HG03378 (cell line): ENCODE measurements at regions not wholly inside any gene's neighbourhood (a gene's known extent, or its start where the extent isn't known, plus 50 kb on each side); places are given as distances from the start of the nearest gene placed in this dataset.
"Not testable (repeated sequence)": the region's sequence is repeated elsewhere in the genome, so short reads cannot be mapped to it uniquely, and the experiment has no call there.

ENCODE experiments used
- ATAC-seq: cut with Tn5 transposase; IDR thresholded peaks from one replicate; pipeline ENCODE4 v1.9.1; 2021; ENCODE audit warnings: mild to moderate bottlenecking, moderate library complexity; ENCODE audit not compliant: unreplicated experiment

DNA sequence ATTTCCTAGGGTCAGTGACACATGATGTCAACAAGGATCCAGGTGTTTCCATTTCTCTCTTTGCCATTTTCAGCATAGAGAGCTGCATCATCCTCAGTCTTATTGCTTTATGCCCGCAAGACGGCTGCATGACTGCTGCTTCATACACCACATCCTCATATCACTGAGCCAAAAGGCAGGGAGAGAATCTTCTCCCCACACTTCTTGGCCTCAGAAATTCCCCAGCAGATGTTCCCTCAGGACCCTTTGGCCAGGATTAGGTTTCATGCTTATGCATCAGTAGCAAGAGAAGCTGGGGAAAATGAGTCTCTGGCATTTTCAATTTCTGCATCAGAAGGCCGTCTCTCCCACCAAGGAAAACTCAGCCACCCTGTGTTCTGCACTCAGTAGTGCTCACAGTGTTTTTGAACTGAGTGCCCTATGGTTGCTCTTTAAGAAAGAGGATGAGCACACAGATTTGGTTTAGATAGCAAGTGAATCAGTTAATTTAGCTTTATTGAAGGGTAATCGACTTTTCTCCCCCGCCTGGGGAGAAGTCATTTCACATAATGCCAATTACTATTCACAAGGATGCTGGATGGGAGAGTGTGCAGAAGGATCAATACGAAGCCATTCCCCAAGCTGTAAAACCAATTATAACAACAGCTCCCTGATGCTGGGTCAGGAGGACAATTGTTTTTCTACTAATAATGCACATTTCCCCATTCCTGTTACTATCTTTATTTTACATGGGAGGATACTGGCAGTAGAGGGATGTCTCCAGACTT, 360.2 kb downstream of the HHIPL2 start:
- no peak for ATAC-seq

DNA sequence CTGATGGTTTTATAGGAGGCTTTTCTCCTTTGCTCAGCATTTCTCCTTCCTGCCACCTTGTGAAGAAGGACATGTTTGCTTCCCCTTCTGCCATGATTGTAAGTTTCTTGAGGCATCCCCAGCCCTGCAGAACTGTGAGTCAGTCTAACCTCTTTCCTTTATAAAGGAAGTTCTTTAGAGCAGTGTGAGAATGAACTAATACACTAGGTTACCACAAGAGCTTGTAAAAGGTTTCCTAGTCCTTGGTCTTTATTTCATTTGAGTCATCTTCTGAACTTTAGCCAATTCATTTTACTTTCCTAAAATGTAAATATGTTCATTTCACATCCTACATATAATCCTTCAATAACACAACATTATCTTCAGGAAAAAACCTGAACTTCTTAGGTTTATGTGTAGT, 365.3 kb downstream of the HHIPL2 start:
- ATAC-seq, result no peak

DNA sequence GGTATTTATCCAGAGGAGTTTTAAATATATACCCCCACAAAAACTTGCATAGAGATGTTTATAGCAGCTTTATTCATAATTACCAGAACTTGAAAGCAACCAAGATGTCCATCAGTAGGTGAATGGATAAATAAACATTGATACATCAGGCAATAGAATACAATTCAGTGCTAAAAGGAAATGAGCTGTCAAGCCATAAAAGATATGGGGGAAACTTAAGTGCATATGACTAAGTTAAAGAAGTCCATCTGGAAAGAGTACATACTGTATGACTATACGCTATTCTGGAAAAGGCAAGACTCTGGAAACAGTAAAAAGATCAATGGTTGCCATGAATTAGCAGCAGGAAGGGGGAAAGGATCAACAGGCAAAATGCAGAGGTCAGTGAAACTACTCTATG, 366.7 kb downstream of the HHIPL2 start:
- ATAC-seq, result no peak

DNA sequence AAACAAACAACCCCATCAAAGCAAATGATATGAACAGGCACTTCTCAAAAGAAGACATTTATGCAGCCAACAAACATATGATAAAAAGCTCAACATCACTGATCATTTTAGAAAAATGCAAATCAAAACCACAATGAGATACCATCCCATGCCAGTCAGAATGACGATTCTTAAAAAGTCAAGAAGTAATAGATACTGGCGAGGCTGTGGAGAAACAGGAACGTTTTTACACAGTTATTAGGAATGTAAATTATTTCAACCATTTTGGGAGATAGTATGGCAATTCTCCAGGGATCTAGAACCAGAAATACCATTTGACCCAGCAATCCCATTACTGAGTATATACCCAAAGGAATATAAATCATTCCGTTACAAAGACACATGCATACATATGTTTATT, 370.4 kb downstream of the HHIPL2 start:
- ATAC-seq, result not testable (repeated sequence)

DNA sequence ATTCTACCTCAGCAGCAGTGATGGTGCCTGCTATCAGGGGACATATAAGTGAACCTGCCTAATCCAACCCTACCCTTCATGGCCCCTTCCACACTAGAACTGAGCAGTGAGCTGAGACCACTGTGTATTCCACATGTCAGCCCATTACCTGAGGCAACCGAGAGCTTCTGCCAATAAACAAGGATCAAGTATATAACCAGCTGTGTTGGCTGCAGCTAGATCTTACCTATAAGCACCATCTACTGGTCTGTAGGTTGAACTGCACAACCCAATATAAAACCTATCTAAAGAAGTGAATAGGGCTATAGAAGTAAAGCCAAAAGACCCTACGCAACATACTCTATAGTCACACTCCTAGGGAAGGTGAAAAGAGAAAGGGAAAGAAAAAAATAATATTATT, 376.9 kb downstream of the HHIPL2 start:
- peak; percentile 71 for ATAC-seq

DNA sequence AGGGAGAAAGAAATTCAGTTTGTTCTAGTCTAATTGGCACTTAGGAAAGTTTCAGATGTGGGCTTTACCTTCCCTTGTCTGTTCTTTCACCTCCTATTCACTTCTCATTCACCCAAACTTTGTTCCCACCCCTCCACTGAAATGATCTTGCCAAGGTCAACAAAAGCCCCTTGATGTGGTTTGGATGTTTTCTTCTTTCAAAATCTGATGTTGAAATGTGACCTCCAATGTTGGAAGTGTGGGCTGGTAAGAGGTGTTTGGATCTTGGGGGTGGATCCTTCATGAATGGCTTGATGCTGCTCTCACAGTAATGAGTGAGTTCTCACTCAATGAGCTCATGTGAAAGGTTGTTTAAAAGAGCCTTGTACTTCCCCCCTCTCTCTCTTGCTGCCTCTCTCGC, 379.3 kb downstream of the HHIPL2 start:
- ATAC-seq, result no peak

DNA sequence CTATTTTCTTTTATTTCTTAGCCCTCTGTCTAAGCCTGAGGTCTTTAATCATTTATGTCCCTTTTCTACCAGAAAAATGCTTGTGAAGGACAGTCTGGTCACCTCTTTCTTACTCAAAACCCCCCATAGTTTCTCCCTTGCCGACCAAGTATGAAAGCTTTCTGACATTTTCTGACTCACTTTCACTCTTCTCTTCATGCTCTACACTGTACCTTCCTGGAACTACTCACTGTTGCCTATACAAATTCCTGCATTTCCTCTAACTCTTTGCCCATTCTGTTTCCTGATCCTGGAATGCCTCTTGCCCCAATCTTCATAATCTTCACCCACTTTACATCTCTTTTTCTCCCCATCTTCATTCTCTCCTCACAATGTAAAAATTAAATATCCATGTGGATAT, 380.0 kb downstream of the HHIPL2 start:
- ATAC-seq, result no peak

DNA sequence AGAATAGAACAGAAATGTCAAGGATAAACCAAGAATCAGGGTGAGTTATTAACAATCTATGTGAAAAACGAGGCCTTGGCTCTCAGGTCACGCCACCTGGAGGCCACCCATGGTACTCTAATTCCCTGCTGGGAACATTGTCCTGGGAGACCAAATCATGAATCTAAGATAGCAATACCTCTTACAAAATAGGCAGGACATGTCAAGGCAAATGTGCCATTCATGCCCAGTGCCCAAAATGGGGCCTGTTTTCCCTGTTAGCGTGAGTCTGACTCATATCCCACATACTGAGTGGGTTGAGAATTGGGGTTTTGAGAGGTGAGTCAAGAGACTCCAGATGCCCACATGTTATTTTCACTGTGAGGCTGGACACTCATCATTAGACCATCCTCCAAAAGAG, 380.8 kb downstream of the HHIPL2 start:
- ATAC-seq, result peak; percentile 67

DNA sequence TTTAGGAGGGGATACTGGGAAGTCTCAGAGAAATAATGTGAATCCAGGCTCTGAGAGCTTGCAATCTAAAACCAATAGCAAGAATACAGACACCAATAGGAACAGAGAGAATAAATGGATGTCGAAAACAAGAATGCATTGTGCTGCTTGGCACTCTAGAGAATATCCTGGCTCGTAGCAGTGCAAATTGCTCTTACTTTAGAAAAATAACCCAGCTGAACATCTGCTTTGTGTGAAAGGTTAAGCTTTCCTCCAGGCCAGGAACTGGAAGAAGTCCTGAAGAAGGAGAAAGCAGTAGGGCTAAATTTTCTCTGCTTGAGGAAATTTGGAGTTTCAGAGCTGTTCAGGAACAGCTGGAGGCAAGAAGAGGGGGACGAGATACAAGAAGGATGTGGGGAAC, 382.3 kb downstream of the HHIPL2 start:
- ATAC-seq, result no peak

DNA sequence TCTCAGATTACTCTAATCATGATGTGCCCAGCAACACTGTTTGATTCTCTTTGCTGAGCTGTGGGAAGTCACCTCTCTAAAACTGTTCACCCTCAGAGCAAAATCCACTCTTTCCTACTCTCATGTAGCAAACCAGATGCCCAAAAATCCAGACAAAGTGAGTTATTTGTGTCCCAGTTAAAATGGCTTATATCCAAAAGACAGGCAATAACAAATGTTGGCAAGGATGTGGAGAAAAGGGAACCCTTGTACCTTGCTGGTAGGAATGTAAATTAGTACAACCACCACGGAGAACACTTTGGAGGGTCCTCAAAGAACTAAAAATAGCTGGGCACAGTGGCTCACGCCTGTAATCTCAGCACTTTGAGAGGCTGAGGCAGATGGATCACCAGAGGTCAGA, 384.0 kb downstream of the HHIPL2 start:
- no peak for ATAC-seq

DNA sequence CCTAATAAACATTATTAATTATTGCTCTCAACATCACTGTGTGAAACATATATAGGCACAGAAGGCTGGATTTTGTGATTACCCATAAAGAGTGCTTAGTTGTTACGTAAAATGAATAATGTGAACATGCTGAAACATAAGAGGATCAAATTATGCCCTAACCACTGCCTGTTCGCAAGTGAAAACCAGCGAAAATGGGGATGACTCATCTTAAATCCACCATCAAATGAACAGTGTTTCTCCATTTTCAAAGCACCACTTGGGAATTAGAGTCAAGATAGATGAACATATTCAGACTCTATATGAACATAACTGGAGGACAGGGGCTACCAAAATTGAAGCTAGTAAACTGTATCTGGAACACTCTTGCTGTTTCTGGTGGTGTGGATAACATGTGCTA, 386.2 kb downstream of the HHIPL2 start:
- ATAC-seq, result no peak

DNA sequence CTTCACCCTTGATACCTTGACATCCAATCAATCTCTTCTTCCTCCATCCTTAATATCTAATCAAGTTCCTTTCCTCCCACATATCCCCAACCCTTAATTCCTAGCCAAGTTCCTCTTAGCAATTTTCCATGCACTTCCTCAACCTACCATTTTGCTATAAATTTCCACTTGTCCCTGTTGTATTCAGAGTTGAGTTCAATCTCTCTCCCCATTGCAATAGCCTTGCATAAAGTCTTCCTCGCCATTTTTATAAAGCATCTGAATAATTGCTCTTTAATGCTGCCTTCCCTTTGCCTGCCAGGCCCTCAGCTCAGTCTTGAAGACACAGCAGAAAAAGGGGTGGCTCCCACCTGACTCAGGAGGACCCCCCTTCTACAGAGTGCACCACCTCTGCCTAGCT, 390.3 kb downstream of the HHIPL2 start:
- ATAC-seq, result no peak

DNA sequence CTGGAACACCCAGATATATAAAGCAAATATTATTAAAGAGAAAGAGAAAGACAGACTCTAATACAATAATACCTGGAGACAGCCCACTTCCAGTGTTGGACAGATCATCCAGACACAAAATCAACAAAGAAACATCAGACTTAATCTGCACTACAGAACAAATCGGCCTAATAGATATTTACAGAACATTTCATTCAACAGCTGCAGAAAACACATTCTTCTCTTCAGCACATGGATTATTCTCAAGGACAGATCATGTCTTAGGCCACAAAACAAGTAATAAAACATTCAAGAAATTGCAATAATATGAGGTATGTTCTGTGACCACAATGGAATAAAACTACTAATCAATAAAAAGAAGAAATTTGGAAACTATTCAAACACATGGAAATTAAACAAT, 398.3 kb upstream of the DUSP10 start:
- no peak for ATAC-seq

DNA sequence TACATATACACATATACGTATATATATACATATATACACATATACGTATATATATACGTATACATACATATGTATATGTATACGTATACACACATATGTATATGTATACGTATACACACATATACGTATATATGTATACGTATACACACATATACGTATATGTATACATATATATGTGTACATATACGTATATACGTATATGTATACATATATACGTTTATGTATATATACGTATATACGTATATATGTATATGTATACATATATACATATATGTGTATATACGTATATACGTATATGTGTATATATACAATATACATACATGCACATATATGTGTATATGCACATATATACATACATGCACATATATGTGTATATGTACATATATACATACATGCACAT, 396.2 kb upstream of the DUSP10 start:
- ATAC-seq, result no peak

DNA sequence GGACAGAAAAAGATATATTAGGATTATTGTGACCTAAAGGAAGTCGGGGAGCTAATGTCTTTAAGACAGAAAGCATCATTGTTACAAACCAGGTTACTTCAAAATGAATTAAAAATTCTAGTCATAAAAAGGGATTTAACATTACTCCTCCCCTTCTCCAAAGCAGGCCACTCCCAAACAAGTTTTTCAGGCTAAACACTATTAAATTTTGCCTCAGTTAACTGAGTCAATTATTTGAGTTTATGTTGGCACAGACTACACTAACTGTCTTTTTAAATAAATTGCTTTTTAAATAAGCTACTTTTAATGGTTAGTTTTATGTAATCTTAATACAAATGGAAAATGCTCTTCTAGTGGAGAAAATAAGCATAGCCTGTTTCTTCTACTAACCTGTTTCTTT, 395.0 kb upstream of the DUSP10 start:
- ATAC-seq, result no peak

DNA sequence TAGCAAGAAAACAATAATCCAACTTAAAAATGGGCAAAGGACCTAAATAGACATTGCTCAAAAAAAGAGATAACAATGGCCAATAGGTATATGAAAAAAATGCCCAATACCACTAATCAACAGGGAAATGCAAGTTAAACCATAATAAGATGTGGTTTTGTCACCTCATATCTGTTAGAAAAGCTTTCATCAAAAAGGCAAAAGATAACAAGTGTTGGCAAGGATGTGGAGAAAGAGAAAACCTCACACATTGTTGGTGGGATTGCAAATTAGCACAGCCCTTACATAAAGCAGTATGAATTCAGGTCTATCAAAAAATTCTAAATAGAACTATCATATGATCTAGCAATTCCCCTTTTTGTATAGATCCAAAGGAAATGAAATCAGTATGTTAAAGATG, 387.2 kb upstream of the DUSP10 start:
- ATAC-seq, result no peak

DNA sequence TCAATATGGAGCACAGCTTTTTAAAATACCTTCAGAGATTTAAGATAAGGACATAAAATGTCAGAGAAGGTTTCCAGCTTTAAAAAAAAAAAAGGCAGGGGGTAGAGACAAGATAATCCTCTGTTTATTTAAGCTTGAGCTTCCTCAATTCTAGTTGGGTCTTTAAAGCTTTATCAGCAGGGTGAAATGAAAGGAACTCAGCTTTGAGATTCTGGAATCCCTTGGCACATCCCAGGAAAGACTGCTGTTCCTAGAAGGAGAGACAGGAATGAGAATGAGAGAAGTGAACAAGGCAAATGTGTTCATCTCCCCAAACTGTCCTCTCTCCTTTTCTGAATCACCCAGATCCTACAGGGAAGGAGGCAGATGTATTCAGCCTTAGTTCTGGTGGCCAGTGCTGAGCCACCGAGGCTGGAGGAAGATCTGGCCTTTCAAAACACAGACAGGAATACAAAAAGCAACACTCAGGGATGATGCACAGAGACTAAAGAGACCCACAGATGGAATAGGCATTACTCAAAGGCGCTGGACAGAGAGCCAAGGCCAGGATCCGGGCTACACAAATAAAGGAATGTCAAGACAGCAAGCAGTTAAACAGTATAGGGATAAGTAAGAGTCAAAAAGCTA, 385.8 kb upstream of the DUSP10 start:
- ATAC-seq, result no peak

DNA sequence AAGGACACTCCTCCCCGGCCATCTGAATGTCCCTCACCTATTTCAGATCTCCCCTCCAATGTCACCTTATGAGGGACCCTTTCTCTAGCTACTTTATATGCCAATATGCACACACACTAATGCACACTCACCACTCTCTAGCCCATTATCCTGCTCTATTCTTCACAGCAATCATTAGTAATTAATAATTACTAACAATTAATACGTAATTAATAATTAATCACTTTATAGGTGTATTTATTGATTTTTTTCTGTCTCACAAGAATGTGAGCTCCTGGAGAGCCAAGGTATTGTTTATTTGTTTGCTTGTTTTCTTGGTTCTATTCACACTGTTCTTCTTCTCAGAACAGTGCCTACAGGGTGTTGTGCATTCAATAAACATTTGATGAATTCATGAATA, 385.2 kb upstream of the DUSP10 start:
- no peak for ATAC-seq

DNA sequence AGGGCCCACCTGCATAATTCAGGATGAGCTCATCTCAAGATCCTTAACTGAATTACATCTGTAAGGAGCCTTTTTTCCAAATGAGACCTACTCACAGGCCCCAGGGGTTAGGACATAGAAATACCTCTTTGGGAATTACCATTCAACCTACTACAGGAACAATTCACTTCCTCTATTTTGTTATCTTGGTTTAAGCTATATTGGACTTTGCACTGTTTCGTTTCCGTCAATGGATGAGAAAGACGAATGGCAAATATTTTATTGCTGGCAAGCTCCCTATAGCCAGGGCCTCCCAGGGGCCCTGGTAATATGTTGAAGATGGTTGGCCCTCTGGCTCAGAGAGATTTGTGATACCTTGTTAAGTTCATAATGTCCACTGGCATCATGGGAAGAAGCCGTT, 384.2 kb upstream of the DUSP10 start:
- ATAC-seq, result no peak

DNA sequence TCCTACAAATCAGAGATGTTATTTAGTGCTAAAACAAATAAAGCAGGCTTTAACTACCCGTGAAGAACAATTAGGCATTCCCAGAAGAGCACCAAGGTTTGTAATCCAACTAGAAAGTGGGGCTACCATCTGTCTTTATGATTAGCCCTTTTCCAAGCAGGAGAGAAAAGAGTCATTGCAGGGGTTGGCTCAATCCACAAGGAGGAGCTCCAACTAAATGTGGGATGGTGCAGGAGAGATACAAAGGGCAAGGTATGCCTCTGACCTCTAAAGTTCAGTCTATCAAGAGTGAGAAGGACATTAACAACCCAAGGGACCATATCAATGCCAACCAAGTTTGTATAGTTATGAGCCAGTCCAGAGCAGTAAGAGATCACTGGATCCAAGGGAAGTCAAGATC, 382.7 kb upstream of the DUSP10 start:
- ATAC-seq, result no peak

DNA sequence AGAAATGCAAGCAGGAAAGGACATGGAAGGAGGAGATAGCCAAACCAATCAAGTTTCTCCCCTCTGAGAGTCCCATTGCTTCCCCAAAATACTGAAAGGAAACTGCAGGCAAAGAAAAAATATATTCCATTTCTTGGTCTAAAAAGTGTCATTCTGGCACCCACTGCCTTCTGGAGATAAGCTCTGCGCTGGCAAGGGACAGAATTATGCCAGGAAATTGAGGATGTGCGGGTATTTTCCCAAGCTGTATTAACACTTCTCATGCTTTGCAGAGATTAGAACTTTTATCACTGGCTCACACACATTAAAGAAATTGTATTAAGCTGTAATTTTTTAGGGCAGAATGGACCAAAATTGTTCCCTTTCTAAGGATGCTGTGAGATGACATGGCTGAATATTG, 381.2 kb upstream of the DUSP10 start:
- ATAC-seq, result no peak

DNA sequence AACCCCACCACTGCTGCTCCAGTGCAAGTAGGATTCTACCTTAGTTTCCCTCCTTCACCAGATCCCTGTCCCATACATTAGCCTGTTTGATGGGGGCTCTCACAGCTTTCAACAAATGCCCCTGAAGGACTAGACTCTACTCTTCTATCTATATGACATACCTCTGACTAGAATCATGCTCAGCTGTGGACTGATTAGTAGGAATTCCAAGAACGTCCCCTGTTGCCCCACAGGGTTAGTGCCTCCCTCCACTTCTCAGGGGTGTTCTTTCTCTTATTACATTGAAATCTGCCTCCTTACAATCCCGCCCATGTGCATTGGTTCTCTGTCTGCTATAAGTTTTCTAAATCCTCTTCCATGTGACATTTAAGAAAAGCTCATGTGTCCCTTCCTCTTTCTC, 375.9 kb upstream of the DUSP10 start:
- no peak for ATAC-seq
